ENCODE measurements at regions not wholly inside any gene's neighbourhood (a gene's known extent, or its start where the extent isn't known, plus 50 kb on each side); places are given as distances from the start of the nearest gene placed in this dataset.

GRCh38 chr6:150651808-150652470 is 52.3 kb downstream of the PLEKHG1 start:
- DNase-seq (ENCODE audit: low spot score): no peak

DNA sequence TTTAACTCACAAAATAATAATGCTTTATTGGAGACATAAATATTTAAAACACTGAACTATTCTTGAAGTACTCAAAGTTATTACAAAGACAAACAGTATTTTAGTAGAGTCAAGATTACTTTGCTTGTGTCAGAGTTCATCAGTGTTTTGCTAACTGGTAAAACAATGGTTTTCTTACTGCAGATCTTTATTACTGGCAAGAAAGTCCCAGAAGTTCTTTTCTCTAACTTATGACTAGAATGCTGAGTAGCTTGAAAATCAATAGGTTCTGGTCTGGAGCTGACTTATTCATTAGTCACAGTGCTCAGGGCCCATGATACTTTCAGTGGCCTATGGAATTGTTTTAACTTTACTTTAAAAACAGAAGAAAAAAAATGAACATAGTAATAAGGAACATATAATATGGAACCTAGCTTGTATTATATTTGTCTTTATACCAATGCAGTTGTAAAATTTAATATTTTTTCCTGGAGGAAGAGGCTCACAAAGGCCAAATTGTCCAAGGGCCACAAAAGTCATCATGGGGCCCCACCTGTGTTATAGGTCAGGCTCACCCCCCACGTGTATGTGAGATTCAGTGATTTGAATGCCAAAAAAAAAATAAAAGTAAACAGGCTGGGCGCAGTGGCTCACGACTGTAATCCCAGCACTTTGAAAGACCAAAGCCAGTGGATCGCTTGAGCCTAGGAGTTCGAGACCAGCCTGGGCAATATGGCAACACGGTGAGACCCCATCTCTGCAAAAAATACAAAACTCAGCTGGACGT is 53.3 kb downstream of the PLEKHG1 start:
- no peak for DNase-seq (ENCODE audit: low spot score)

GRCh38 chr6:150654608-150655007 is 54.9 kb downstream of the PLEKHG1 start:
- no peak for DNase-seq (ENCODE audit: low spot score)

GRCh38 chr6:150656156-150656555 is 56.5 kb downstream of the PLEKHG1 start:
- no peak for DNase-seq (ENCODE audit: low spot score)

GRCh38 chr6:150658421-150658820 is 58.7 kb downstream of the PLEKHG1 start:
- no peak for DNase-seq (ENCODE audit: low spot score)

DNA sequence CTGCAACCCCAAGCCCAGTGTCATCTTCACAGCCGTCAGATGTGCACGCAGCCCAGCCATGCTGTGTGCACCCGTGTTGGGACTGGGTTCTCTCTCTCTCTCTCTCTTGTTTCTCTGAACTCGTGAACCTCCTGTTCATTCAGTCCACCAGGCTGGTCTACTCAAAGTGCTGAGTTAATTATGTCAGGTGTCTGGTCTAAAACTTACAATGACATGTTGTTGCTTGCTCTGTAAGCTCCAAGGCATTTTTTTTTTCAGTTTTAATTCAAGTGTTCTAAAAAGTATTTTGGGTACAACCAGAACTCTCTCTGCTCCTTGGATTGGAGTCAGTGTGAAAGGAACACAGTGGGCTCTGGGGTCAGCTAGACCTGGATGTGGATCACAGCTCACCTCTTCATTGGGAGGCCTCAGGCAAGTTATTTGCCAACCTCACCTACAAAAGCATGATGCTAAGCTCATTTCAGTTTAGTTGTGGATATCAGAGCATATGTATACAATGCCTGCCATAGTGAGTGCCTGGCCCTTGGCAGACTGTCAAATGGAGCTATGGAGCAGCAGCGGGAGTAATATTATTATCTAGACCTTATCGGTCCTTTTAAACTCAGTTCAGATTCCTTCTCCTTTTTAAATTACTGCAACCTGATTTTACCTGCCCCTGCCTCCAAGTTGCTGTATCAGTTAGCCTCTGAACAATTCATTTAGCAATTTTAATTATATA is 59.5 kb downstream of the PLEKHG1 start:
- DNase-seq (ENCODE audit: low spot score): no peak

DNA sequence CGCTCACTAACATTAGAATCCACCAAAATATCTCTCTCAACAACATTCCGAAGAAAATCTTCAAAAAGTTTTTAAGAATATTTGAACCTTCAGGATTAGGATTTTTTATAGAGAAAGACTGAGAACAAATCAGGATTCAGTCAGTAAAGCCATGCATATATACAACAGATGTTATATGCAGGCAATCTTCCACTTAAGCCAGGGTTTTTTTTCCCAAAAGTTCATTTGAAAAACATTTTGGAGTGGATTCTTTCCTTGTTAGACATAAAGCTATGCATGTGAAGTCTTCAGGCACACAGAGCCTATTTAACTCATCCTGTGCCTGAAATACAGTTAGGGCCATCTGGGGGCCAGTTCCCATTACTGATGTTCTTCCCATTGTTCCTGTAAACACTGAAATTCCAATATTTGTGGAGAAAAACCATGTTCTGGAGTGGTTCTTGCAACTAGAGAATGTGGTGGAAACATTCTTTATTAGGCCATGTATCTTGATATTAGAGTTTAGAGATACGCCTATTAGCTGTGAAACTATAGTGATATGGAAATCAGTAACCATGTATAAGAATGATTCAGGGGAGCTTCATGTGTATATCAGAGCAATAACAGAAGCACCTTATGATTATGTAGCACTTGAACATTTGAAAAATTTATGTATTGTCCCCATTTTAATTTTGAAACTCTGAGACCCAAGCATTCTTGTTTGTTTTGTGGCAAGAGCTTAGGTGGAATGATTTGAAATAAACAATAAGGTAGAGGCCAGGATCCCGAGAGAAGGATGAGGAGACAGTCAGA is 61.7 kb downstream of the PLEKHG1 start:
- DNase-seq (ENCODE audit: low spot score): no peak

GRCh38 chr6:150662814-150663213 is 63.1 kb downstream of the PLEKHG1 start:
- DNase-seq (ENCODE audit: low spot score): no peak

DNA sequence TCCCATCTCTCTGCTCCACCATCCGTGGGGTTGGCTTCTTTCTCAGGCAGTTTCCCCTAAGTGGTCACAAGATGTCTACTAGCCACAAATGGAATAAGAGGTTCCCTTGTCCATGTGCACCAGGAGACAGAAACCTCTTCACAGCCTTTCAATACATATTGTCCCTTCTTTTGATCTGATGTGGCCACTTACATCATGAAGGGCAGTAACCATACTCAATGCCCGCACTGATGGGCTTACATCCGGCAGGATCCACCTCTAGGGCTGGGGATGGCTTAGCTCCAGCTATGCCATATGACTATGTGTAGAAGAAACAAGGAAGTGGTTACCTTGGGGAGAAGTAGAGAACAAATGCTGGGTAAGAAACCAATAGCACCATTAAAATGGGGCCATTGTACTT is 64.4 kb downstream of the PLEKHG1 start:
- DNase-seq (ENCODE audit: low spot score): no peak

- no peak for DNase-seq (ENCODE audit: low spot score)
Measured at GRCh38 chr6:150666071-150666470, 66.4 kb downstream of the PLEKHG1 start.

DNA sequence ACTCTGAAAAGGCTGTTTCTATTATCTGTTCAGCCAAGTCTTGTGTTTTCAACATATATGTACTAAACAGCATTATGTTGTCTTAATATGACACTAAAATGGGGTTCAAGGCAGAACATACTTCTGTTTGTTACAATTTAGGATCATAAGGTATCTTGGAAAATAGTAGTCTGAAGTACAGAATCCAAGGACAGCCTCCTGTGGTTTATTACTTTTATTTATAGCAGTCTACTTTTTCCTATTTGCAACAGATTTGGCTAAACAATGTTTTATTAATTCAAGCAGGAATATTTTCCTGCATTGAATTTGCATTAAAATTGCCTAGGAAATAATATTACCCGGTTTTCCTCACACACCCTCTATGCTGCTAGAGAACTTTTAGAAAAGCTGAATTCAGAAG is 67.7 kb downstream of the PLEKHG1 start:
- DNase-seq (ENCODE audit: low spot score): no peak

DNA sequence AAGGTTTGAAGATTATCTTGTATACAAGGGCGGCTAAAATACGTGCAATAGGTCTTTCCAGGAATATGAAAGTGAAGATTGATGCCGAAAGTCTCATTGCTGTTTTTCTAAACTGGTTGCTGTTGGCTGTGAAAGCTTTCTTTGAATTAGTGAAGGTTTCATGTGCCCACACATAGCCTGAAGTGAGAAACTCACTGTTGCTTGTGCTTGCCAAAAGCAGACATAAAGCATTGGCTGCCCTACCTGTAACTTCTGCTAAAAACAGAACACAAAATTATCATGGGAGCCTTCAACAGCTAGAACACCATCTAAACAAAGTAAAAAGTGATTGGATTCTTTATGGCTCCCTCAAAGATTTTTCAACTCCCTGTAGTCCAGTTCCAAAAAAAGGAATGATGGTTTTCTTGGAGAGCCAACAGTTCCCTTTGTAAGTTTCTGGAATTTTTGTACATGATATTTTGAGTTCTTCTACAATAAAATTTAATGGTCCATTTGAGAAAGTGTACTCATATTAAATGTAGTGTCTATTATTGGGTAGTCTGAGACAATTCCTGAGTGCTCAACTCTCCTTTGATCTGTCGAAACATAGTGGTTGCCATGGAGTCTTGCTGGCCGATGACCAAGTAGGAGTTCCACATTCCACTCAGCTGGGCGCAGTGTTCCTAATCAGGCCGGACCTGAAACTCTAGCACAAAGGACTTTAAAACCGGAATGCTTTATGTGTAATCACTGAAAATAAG is 68.5 kb downstream of the PLEKHG1 start:
- peak; percentile 98 for DNase-seq (ENCODE audit: low spot score)

GRCh38 chr6:150668900-150669302 is 69.2 kb downstream of the PLEKHG1 start:
- DNase-seq (ENCODE audit: low spot score): peak; percentile 16

- DNase-seq (ENCODE audit: low spot score): no peak
Measured at GRCh38 chr6:150670311-150670710, 70.6 kb downstream of the PLEKHG1 start.

DNA sequence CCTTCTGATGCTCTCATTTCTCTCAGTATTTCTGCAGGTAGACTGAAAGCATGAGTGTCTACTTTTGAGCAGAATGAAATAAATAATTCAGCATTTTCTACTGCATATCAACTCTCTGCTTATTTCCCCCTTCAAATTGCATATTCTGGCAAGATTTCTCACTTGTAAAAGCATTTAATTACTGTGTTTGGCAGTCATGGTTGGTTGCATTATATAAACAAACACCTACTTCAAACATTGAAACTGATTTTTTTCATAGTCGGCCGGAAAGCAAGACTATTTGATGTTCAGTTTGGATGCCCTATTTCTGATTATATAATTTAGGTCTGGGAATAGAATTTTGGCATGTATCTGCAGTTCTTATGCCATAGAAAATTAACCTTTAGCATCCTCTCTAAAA is 73.1 kb downstream of the PLEKHG1 start:
- no peak for DNase-seq (ENCODE audit: low spot score)

DNA sequence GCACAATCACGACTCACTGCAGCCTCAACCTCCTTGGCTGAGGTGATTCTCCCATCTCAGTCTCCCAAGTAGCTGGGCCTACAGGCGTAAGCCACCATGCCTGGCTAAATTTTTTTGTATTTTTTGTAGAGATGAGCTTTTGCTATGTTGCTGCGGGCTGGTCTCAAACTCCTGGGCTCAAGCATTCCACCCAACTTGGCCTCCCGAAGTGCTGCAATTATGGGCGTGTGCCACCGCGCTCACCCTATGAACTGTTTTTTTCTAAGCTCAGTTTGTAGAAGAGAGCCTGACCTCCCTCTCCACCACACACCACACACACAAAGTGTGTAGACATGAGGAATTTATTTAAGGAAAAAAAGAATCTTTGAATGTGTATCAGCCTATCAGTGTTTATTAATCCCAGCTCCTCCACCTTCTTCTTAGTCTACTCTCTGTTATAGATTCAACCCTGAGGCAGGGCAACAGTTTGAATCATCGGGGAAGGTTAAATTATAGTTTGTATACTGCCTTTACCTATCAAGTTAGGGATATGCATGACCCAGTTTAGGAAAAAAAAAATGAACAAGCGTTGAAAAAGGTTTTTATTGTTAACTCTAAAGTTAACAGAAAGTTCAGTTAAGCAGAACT is 74.1 kb downstream of the PLEKHG1 start:
- no peak for DNase-seq (ENCODE audit: low spot score)

DNA sequence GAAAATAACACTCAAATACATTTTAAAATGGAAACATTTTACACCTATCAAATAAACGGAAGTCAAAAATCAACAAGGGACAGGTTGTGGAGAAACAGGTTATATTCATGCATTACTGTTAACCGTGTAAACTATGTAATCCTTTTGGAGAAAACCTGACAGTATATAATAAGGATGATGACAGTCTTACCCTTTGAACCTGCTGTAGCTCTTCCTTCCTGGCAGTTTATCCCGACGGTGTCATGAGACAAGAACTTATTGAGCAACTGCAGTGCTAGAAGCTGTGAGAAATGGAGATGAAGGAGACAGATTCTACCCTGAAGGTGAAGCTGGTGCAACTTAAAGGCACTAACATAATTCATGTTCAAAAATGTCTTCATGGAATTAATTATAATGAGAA is 76.7 kb downstream of the PLEKHG1 start:
- no peak for DNase-seq (ENCODE audit: low spot score)

DNA sequence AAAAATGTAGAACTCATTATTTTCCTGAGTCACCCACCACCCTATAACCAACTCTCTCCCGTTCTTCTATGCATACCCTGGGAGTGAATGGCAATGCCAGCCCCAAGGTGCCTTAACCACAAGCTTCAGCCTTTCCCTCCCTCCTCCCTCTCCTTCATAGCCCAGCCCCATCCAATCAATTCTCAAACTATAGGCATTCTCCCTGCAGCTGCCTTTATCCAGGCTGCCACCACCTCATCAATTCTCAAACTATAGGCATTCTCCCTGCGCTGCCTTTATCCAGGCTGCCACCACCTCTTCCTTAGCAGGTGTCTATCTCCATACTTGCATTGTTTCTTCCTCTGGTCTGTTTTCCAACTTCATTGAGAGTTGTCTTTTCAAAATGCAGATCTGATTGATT is 77.1 kb downstream of the PLEKHG1 start:
- DNase-seq (ENCODE audit: low spot score): no peak

DNA sequence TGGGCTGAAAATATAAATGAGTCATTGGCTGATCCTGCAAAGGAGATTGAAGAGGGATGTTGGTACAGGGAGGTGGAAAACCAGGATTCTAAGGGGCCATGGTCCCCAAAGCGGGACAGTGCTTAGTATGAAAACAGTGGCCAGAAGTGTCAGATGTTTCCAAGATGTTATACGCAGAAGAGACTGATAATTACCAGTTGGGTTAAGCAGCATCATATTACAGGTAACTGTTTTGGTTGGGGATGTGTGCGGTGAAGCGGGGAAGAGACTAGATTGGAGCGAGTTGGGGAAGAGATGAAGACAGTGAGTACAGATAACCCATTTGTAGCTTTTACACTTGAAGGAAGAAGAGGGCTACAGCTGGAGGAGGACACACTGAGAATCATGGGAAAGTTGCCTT is 80.8 kb downstream of the PLEKHG1 start:
- DNase-seq (ENCODE audit: low spot score): no peak

- no peak for DNase-seq (ENCODE audit: low spot score)
Measured at GRCh38 chr6:150681578-150682395, 82.1 kb downstream of the PLEKHG1 start.
